Right lobe of liver (tissue), 6 donors: ENCODE measurements at regions not wholly inside any gene's neighbourhood (a gene's known extent, or its start where the extent isn't known, plus 50 kb on each side); places are given as distances from the start of the nearest gene placed in this dataset.
"Not testable (repeated sequence)": the region's sequence is repeated elsewhere in the genome, so short reads cannot be mapped to it uniquely, and the experiment has no call there.

Experiments used
- ATAC-seq, 4 donors: fragments of 200-7000 bp; cut with Tn5 transposase; one replicate each; pipeline ENCODE4 v1.9.1; 2020; ENCODE audit warnings: mild to moderate bottlenecking in 4 of 4, moderate library complexity in 4 of 4
- DNase-seq, 3 donors: peaks; one replicate each; pipeline ENCODE4 v3.0.0-alpha.2; 2020
- H3K27ac ChIP-seq, 3 donors: fragments of 200-600 bp; one replicate each; pipeline ENCODE4 v1.8.0; 2022
- H3K27me3 ChIP-seq, 2 donors: fragments of 200-600 bp; one replicate each; pipeline ENCODE4 v1.8.0; 2022
- H3K36me3 ChIP-seq, 4 donors: fragments of 200-600 bp; sonication (generic) in 1 of 4; one replicate each; pipeline versions ENCODE4 v1.5.1 to v1.8.0; 2017 to 2022; ENCODE audit warnings: control low read depth in 1 of 4
- H3K4me1 ChIP-seq, 4 donors: fragments of 200-600 bp; sonication (generic) in 1 of 4; one replicate each; pipeline versions ENCODE4 v1.5.1 to v1.8.0; 2017 to 2022; ENCODE audit warnings: control low read depth in 1 of 4
- H3K4me3 ChIP-seq, 3 donors: fragments of 200-600 bp; one replicate each; pipeline ENCODE4 v1.8.0; 2022
- H3K9me3 ChIP-seq, 4 donors: fragments of 200-600 bp; sonication (generic) in 1 of 4; one replicate each; pipeline versions ENCODE4 v1.5.1 to v1.8.0; 2017 to 2022; ENCODE audit warnings: control low read depth in 1 of 4
- POLR2A ChIP-seq: fragments of 450-650 bp; IDR thresholded peaks from one replicate; pipeline ENCODE4 v1.6.1; 2017; ENCODE audit warnings: antibody characterized with exemption, mild to moderate bottlenecking
- WGBS: methylation state at CpG from one replicate; pipeline ENCODE4 v1.1.6; 2018; ENCODE audit warnings: low coverage, low lambda C conversion rate; ENCODE audit not compliant: insufficient coverage; ENCODE audit errors: missing lambda C conversion rate; 5-methylcytosine and 5-hydroxymethylcytosine counted together
- intact Hi-C, 2 donors: fragments of 100-400 bp; cut with DNase I; formaldehyde crosslinking; loops; one replicate each; pipeline versions ENCODE4 v1.11.2 to v1.14.1; 2022
- TF ChIP-seq, protein P1 (sequence below), 4 donors: fragments of 200-600 bp in 3 of 4; fragments of 450-650 bp in 1 of 4; IDR thresholded peaks; one replicate each; pipeline versions ENCODE4 v1.5.1 to v1.8.0; 2016 to 2022; ENCODE audit warnings: antibody characterized with exemption in 4 of 4, mild to moderate bottlenecking in 2 of 4
- donor health status: DM: no; HTN: yes; CAD: no.
- donor health status: DM: no; HTN: no; CAD: no.
- donor health status: DM: no; HTN: no; CAD: no.
- donor health status: DM: no; HTN: yes; CAD: no.
- donor health status: DM: no; HTN: yes; CAD: no.

DNA sequence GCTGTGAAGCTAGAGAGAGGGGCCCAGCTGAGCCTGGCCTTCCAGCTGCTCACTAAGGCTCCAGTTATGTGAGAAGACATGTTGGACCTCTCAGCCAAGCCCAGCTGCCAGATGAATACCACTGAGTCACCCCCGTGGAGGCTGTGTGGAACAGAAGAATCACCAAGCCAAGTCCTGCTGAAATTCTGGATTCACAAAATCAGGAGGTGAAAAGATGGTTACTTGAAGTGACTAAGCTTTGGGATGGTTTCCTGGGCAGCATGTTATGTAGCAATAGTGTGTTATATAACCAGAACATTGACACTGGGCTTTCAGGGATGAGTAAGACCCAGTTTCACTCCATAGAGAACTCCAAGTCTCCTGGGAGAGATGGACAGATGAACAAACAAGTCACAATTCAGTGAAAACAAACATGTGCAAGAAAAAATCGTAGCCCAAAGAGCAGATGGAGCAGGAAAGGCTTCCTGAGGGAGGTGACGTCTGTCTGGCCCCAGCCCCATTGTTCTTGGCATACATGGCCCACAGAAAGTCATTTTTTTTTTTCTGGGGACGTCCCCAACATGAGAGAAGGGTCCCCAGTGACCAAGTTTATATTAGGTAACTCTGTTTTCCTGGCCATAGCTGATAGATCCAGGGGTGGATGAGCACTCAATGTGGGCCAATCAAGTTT lies 64.1 kb upstream of the PDZD8 start:
- intact Hi-C loops = no loop called here
- peak in 2 of 4 donors; percentile 31 to 73 for ATAC-seq
- TF ChIP-seq POLR2A = no peak
- TF ChIP-seq, protein P1, sequence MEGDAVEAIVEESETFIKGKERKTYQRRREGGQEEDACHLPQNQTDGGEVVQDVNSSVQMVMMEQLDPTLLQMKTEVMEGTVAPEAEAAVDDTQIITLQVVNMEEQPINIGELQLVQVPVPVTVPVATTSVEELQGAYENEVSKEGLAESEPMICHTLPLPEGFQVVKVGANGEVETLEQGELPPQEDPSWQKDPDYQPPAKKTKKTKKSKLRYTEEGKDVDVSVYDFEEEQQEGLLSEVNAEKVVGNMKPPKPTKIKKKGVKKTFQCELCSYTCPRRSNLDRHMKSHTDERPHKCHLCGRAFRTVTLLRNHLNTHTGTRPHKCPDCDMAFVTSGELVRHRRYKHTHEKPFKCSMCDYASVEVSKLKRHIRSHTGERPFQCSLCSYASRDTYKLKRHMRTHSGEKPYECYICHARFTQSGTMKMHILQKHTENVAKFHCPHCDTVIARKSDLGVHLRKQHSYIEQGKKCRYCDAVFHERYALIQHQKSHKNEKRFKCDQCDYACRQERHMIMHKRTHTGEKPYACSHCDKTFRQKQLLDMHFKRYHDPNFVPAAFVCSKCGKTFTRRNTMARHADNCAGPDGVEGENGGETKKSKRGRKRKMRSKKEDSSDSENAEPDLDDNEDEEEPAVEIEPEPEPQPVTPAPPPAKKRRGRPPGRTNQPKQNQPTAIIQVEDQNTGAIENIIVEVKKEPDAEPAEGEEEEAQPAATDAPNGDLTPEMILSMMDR (IDR thresholded peaks at IDR 0.05) = no peak
- WGBS = 25% methylated on average over 3 of the region's 4 CpGs
- Histone ChIP-seq H3K4me1 (no peaks in the 10 kb centered on the region), H3K27ac (no peak overlapping the region), H3K36me3 (no peaks in the 10 kb centered on the region), H3K27me3 (no peaks in the 10 kb centered on the region), H3K9me3 (no peaks in the 10 kb centered on the region), H3K4me3 (no peak overlapping the region)
- no peak for DNase-seq

DNA sequence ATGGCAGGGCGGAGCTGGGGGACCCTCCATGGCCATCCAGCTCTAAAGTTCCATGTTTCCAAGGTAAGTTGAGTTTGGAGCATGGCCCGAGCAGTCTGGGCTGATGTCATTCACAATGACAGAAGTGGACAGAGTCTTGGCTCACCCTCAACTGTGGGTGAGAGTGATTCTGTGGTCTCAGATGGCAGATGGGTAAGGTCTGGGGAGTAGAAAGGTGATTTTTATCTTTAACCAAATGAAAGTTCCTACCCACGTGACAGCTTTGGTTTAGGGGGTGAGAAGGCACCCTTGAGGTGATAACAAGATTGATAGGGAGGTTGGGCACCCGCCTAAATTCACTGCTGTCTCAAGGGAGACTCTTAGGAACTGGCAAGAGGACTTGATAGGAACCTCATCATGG lies 57.6 kb upstream of the PDZD8 start:
- H3K27ac ChIP-seq = no peak overlapping the region
- no peak overlapping the region for H3K4me3 ChIP-seq
- no peaks in the 10 kb centered on the region for H3K9me3 ChIP-seq
- no peak for ATAC-seq
- no peaks in the 10 kb centered on the region for H3K27me3 ChIP-seq
- TF ChIP-seq, protein P1 (IDR thresholded peaks at IDR 0.05) = no peak
- no peak for TF ChIP-seq POLR2A
- no peaks in the 10 kb centered on the region for H3K36me3 ChIP-seq
- DNase-seq = no peak
- no peaks in the 10 kb centered on the region for H3K4me1 ChIP-seq
- WGBS = 62% methylated on average over 4 of the region's 4 CpGs
- intact Hi-C loops = no loop called here

- H3K27me3 ChIP-seq = no peaks in the 10 kb centered on the region
- TF ChIP-seq, protein P1 (IDR thresholded peaks at IDR 0.05) = peak in 3 of 4 donors; percentile 8 to 28 (median 22)
- TF ChIP-seq POLR2A = no peak
- intact Hi-C loops = no loop called here
- no peaks in the 10 kb centered on the region for H3K9me3 ChIP-seq
- WGBS = 55% methylated on average over 4 of the region's 4 CpGs
- ATAC-seq (peak; percentile 36 to 62 (median 46)), DNase-seq (no peak)
- no peaks in the 10 kb centered on the region for H3K36me3 ChIP-seq
- no peak overlapping the region for H3K4me3 ChIP-seq
- H3K27ac ChIP-seq = no peak overlapping the region
- H3K4me1 ChIP-seq = no peaks in the 10 kb centered on the region
Observed at GRCh38 chr10:117431160-117431559, 55.9 kb upstream of the PDZD8 start.

DNA sequence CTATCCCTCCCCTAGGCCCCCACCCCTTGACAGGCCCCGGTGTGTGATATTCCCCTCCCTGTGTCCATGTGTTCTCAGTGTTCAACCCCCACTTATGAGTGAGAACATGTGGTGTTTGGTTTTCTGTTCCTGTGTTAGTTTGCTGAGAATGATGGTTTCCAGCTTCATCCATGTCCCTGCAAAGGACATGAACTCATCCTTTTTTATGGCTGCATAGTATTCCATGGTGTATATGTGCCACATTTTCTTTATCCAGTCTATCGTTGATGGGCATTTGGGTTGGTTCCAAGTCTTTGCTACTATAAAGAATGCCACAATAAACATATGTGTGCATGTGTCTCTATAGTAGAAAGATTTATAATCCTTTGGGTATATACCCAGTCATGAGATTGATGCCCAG lies 55.3 kb upstream of the PDZD8 start:
- not testable (repeated sequence) for H3K27me3 ChIP-seq, ATAC-seq

DNA sequence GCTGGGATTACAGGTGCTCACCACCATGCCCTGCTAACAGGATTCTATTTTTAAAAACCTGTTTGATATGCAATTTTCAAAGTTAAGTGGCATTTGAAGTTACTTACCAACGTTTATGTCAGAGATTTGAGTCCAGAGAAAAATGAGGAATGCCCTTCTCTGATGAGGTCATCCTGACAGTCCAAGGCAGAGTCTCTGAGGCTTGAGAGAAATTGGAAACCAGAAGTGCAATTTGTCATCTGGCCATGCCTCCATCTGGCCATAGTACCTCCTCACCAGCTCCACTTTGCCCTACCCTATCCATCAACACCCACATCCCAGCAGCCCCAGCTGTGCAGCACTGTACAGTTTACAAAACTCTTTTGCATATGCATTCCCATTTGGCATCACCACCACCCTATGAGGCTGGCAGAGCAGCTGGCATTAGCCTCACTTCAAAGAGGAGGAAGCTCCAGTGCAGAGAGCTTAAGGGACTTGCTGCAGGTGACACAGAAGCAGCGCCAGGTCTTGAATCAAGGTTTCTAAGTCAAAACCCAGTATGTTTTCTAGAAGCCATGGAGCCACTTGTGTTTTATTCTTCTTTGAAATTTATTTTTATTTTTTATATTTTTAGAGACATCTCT lies 54.5 kb upstream of the PDZD8 start:
- no peak overlapping the region for H3K4me3 ChIP-seq
- 37% methylated on average over 2 of the region's 2 CpGs for WGBS
- intact Hi-C loops = no loop called here
- DNase-seq (no peak), ATAC-seq (no peak)
- H3K4me1 ChIP-seq = no peaks in the 10 kb centered on the region
- H3K9me3 ChIP-seq = no peaks in the 10 kb centered on the region
- H3K27me3 ChIP-seq = no peaks in the 10 kb centered on the region
- TF ChIP-seq, protein P1 (IDR thresholded peaks at IDR 0.05) = no peak
- no peak for TF ChIP-seq POLR2A
- no peak overlapping the region for H3K27ac ChIP-seq
- H3K36me3 ChIP-seq = no peaks in the 10 kb centered on the region

More for the DNA sequence above, 55.3 kb upstream of the PDZD8 start:
- H3K4me1 ChIP-seq, H3K9me3 ChIP-seq, H3K36me3 ChIP-seq, H3K27ac ChIP-seq, DNase-seq, H3K4me3 ChIP-seq, intact Hi-C loops: not testable (repeated sequence)
- WGBS = 91% methylated on average over 2 of the region's 2 CpGs
